Bone marrow (tissue), 2 donors: ENCODE measurements at regions not wholly inside any gene's neighbourhood (a gene's known extent, or its start where the extent isn't known, plus 50 kb on each side); places are given as distances from the start of the nearest gene placed in this dataset.
"Not testable (repeated sequence)": the region's sequence is repeated elsewhere in the genome, so short reads cannot be mapped to it uniquely, and the experiment has no call there.

Experiments
- DNase-seq, 2 donors: peaks; one replicate each; lab custom pipeline; 2025; lab: John Stamatoyannopoulos, UW

GRCh38 chr1:213464786-213465460 lies 413.9 kb downstream of the RPS6KC1 start:
- DNase-seq: no peak

GRCh38 chr1:213466541-213466940 lies 415.5 kb downstream of the RPS6KC1 start:
- no peak for DNase-seq

- DNase-seq: no peak
These were observed 423.0 kb downstream of the RPS6KC1 start for GRCh38 chr1:213474054-213474453.

DNA sequence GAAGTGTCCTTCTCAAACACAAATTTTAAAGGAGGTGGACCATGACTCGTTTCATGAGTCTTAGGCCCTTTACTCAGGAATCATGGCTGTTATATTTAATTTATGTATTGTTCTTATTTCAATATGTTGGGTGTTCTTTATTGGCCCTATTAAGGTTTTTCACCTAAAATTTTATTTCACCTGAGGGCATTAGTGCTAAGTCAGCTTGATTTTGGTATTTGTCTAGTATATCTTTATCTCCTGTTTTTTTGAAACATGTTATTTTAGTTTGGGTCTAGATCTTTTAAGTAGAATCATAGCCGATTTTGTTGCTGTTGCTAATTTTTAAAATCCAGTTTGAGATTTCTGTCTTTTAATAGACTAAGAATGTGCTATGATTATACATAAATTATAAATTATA lies 430.4 kb downstream of the RPS6KC1 start:
- DNase-seq: no peak

DNA sequence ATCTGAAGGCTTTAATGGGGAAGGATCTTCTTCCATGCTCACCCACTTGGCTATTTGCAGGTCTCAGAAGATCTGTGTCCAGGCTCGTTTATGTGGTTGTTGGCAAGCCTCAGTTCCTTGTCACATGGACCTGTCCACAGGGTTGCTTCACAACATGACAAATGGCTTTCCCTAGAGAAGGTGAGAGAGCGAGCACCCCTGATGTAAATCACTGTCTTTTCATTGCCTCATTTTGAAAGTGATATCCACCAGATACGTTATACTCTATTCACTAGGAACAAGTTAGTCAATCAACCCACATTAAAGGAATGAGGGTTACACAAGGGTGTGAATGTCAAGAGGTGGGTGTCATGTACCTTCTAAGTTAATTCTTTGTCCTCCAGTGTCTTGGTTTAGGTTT lies 433.3 kb downstream of the RPS6KC1 start:
- DNase-seq: no peak

GRCh38 chr1:213484758-213485157 lies 433.7 kb downstream of the RPS6KC1 start:
- DNase-seq: no peak

- no peak for DNase-seq
These were observed 435.4 kb downstream of the RPS6KC1 start for GRCh38 chr1:213486488-213486887.

DNA sequence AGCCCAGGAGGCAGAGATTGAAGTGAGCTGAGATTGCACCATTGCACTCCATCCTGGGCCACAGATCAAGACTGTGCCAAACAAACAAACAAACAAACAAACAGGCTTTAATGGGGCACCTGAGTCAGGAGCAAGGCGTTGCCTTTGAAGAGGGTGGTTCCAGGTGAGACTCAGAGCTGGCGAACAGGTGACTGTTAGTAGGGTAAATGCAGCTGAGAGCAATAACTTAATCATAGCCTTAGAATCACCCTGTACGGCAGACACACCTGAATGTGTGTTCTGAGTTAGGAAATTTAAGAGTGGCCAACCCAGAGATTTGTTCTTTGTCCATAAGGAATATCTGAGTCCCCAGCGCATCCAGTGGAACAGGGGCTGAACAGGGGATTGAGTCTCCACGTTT lies 440.4 kb downstream of the RPS6KC1 start:
- DNase-seq: no peak

GRCh38 chr1:213492161-213493041 lies 441.4 kb downstream of the RPS6KC1 start:
- DNase-seq: no peak

DNA sequence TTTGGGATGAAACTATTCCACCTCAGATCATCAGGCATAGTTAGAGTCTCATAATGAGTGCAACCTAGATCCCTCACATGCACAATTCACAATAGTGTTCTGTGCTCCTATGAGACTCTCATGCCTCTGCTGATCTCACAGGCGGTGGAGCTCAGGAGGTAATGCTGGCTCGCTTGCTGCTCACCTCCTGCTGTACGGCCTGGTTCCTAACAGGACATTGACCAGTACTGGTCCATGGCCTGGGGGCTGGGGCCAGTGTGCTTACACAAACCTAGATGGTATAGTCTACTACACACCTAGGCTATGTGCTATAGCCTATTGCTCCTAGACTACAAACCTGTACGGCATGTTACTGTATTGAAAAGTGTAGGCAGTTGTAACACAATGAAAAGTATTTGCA lies 448.4 kb downstream of the RPS6KC1 start:
- no peak for DNase-seq

DNA sequence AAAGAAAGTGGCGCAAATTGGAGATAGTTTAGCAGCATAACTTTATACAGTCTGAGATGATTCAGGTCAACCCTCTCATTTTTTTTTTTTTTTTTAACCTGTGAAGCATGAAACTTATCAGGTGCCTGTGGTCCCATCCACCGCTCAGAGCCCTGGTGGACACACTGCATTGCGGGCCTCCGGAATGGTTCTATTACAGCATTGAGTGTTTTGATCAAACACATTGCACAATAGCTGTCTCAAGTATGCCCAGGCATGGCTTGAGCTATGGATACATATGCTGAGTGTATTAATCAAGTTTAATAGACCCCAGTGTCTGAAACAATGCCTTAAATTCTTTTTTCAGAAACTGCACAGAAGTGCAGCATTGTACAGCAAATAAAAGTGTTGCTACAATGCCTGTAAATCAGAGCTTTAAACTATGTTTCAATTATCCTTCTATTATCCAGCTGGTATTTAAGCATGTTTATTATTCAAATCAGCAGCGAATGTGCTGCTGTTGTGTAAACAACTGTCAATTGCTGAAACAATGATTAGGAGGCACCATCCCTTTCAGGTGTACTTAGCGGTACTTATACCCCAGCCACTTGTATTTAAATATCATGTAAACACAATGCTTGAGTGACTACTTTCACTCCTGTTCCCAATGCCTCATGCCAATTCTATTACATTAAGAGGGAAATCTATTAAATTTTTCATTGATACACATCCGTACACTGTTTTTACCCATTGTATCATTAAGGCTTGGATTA lies 456.6 kb downstream of the RPS6KC1 start:
- DNase-seq: no peak

GRCh38 chr1:213511173-213511572 lies 460.1 kb downstream of the RPS6KC1 start:
- DNase-seq: no peak

- no peak for DNase-seq
These were observed 461.3 kb downstream of the RPS6KC1 start for GRCh38 chr1:213512316-213512715.

- no peak for DNase-seq
These were observed 462.0 kb downstream of the RPS6KC1 start for GRCh38 chr1:213513006-213513405.

DNA sequence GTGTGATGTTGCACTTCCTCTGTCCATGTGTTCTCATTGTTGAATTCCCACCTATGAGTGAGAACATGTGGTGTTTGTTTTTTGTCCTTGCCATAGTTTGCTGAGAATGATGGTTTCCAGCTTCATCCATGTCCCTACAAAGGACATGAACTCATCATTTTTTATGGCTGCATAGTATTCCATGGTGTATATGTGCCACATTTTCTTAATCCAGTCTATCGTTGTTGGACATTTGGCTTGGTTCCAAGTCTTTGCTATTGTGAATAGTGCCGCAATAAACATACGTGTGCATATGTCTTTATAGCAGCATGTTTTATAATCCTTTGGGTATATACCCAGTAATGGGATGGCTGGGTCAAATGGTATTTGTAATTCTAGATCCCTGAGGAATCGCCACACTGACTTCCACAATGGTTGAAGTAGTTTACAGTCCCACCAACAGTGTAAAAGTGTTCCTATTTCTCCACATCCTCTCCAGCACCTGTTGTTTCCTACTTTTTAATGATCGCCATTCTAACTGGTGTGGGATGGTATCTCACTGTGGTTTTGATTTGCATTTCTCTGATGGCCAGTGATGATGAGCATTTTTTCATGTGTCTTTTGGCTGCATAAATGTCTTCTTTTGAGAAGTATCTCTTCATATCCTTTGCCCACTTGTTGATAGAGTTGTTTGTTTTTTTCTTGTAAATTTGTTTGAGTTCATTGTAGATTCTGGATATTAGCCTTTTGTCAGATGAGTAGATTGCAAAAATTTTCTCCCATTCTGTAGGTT lies 463.6 kb downstream of the RPS6KC1 start:
- DNase-seq: not testable (repeated sequence)

DNA sequence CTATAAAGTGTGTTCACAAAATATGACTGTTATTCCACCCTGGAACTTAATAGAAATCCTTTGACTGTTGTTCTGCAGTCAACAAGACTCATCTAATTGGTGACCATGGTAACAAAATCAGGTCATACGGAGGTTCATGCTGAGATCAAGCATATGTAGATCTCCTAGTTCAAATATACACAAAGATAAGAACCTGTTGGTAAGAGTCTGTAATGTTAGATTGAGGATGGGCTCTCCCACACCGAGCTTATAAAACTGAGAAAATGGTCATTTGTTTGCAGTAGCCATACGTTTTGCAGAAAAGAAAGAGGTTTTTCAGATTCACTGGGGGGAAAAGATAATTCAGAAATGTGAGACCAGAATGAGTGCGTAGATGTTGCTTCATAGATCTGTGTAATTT lies 468.1 kb downstream of the RPS6KC1 start:
- DNase-seq: no peak

GRCh38 chr1:213521206-213521605 lies 466.6 kb upstream of the PROX1 start:
- no peak for DNase-seq

GRCh38 chr1:213523781-213524398 lies 463.9 kb upstream of the PROX1 start:
- no peak for DNase-seq

DNA sequence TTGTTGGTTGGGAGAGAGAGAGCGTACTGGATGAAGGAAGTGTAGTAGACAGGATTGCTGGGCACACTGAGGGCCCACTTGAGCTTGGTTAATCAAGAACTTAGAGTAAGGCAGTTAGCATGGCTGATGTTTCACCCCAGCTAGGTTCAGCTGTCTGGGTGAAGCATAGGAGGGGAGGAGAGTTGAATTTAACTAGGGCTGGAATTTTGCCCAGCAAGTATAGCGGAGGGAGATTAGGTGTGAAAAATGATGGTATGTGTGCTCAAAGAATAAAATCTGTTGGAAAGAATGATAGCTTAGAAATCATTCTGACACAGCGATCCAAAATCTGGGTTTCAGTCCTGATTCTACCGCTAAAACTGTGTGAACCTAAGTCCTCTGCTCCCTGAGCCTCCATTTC lies 461.5 kb upstream of the PROX1 start:
- no peak for DNase-seq

GRCh38 chr1:213530611-213531320 lies 457.0 kb upstream of the PROX1 start:
- DNase-seq: no peak
